ENCODE measurements at regions not wholly inside any gene's neighbourhood (a gene's known extent, or its start where the extent isn't known, plus 50 kb on each side); places are given as distances from the start of the nearest gene placed in this dataset.

- no peak for DNase-seq (ENCODE audit: low spot score)
Measured at GRCh38 chr5:118778941-118779340, 209.4 kb downstream of the DTWD2 start.

GRCh38 chr5:118777189-118777736 is 211.1 kb downstream of the DTWD2 start:
- no peak for DNase-seq (ENCODE audit: low spot score)

GRCh38 chr5:118776755-118777154 is 211.6 kb downstream of the DTWD2 start:
- no peak for DNase-seq (ENCODE audit: low spot score)

DNA sequence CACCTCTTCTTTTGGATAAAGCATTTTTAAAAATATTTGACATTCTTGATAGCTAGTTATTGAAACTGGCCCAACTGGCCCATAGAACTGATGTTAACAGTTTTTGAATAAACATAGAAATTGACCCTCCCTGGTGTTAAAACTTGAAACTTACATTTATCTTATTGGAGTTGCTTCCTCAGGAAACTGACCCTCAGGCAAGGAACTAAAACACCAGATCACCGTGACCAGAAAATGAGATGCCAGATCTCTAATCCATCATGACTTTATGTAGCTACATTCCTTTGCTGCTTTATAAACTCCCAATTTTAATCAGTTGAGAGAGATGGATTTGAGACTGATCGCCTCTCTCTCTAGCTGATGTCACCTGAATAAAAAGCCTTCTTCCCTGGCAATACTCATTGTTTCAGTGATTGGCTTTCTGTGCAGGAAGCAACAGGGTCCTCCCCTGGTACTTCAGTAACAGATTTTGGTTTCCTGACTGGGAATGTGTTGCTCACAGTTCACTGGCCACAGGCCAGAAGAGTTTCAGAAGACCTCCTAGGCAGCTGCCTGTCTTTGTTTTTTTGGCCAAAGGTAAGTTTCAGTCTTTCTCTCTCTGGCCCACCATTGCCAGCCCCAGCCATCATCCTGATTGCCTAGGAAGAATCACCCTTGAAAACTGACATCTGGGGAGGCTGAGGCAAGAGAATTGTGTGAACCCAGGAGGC is 212.4 kb downstream of the DTWD2 start:
- no peak for DNase-seq (ENCODE audit: low spot score)

DNA sequence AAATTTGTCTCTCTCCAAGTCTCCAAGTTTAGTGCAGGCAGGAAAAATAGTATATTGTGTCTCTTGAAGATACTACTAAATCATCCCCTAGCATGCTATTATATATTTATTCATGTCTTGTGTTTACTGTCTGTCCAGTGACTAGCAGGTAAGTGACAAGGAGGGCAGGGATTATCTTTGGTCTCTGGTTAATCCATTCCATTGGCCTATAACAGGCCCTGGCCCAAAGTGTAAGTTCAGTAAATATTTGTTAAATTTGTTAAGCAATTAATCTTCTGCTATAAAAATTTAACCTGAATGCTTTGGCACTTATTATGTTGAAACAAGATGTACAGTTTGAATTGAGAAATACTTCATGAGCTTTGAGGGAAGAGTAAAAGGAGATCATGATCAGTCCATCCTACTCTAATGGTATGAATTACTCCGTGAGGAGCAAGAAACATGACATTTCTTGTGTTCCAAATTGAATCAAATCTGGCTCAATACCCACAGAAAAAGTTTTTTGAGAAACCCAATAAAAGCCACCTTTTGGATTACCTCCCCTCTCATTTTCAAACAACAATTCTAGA is 219.7 kb downstream of the DTWD2 start:
- no peak for DNase-seq (ENCODE audit: low spot score)

GRCh38 chr5:118762291-118762690 is 226.1 kb downstream of the DTWD2 start:
- DNase-seq (ENCODE audit: low spot score): no peak

- DNase-seq (ENCODE audit: low spot score): no peak
Measured at GRCh38 chr5:118761814-118762213, 226.5 kb downstream of the DTWD2 start.

DNA sequence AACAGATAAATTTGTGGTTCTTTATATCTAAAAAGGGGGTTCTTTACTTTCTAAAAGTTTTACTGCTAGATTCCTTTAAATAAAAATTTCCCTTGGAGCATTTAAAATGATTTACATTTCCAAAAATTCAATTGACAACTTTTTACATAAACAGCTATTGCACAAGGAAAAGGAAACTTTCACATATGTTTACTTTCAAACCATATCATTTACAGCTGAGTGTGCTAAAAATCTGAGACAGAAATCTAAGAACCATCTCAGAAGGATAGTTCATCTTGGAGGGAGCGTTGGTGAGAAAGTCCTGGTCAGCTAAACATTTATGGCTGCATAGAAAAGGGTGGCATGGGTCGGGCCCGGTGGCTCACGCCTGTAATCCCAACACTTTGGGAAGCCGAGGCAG is 235.4 kb downstream of the DTWD2 start:
- no peak for DNase-seq (ENCODE audit: low spot score)

GRCh38 chr5:118736396-118736795 is 252.0 kb downstream of the DTWD2 start:
- no peak for DNase-seq (ENCODE audit: low spot score)

DNA sequence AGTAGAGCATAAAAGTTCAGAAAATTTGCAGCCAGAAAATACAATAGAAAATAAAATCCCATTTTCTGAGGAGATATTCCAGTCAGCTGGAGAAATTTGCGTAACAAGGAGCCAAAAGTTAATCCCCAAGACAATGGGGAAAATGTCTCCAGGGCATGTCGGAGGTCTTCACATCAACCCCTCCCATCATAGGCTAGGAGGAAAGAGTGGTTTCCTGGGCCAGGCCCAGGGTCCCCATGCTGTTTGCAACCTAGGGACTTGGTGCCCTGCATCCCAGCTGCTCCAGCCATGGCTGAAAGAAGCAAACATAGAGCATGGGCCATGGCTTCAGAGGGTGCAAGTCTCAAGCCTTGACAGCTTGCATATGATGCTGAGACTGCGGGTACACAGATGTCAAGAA is 255.0 kb downstream of the DTWD2 start:
- no peak for DNase-seq (ENCODE audit: low spot score)

- DNase-seq (ENCODE audit: low spot score): no peak
Measured at GRCh38 chr5:118728191-118728590, 260.2 kb downstream of the DTWD2 start.

GRCh38 chr5:118726891-118727290 is 261.5 kb downstream of the DTWD2 start:
- DNase-seq (ENCODE audit: low spot score): no peak

GRCh38 chr5:118723021-118723338 is 265.4 kb downstream of the DTWD2 start:
- no peak for DNase-seq (ENCODE audit: low spot score)

- no peak for DNase-seq (ENCODE audit: low spot score)
Measured at GRCh38 chr5:118722122-118723020, 266.0 kb downstream of the DTWD2 start.

- DNase-seq (ENCODE audit: low spot score): no peak
Measured at GRCh38 chr5:118711727-118712126, 276.6 kb downstream of the DTWD2 start.

- DNase-seq (ENCODE audit: low spot score): no peak
Measured at GRCh38 chr5:118705959-118706667, 282.2 kb downstream of the DTWD2 start.

GRCh38 chr5:118703241-118703640 is 285.1 kb downstream of the DTWD2 start:
- DNase-seq (ENCODE audit: low spot score): no peak

DNA sequence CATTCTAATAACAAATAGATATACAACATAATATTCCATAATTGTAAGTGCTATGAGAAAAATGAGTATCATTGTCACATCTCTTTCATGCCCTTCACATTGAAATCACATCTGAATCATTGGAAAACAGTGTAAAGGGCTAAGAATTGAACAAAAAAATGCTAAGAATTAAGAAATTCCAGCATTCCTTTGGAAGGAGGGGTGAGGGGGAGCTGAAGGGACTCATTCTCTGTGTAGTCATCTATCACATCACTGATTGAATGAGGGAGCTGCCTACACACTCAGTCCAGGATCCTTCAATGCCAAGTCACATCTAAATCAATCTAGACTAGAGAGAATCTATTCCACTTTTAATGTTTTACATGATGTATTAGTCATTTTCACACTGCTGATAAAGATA is 286.6 kb downstream of the DTWD2 start:
- no peak for DNase-seq (ENCODE audit: low spot score)

GRCh38 chr5:118700510-118700909 is 287.8 kb downstream of the DTWD2 start:
- DNase-seq (ENCODE audit: low spot score): no peak

DNA sequence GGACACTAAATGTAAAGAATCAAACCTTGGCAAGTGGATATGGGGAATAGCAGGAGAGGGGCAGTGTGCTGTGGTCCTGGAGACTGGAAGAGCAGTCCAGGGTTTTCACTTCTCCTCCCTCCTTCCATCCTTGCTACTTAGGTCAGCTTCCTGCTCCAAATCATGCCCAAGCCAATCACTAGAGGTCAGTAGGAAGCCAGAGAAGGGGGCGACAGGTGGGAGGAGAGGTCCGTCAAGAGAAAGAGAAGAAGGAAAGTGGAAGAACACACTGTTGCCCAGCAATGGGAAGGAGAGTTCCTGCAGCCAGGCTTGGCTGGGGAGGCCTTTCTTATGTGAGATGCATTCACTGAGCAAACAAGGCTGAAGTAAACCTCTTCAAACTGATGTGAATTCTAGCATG is 289.6 kb downstream of the DTWD2 start:
- DNase-seq (ENCODE audit: low spot score): no peak

DNA sequence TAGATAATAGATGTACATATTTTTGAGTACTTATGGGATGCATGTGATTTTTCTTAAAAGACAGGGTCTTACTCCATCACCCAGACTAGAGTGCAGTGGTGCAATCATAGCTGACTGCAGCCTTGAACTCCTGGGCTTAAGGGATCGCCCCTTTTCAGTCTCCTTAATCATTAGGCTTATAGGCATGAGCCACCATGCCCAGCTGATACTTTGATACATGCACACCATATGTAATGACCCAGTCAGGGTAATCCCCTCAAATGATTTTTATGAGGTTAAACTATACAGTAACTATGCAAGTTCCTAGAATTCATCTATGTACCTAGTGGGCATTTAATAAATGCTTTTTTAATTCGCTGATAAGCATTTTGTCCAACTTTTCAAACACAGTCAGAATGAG is 292.3 kb downstream of the DTWD2 start:
- DNase-seq (ENCODE audit: low spot score): no peak

DNA sequence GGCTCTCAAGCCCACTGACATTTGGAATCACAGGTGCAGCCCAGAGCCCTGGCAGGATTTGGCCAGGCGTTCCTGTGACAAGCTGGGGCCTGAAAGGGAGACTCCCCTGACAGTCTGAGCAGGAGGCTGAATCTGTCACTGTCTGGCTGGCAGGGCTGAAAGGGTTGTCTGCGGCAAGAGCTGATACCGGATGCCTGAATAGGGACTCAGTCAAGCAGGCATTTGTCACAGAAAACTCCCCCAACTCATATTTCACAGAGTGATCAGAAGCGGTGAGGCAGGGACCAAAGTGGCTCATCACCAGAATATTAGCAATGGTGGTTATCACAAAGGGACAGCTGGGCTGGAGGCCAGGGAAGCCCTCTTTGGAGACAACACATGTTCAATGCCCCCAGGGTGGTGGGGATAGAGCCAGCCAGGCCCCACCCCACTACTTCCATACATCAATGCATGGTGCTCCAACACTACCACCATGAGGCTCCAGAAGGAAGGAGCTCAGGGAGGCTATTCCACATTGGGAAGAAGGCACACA is 295.5 kb downstream of the DTWD2 start:
- DNase-seq (ENCODE audit: low spot score): no peak

All from RKO (cell line).